ENCODE measurements at regions not wholly inside any gene's neighbourhood (a gene's known extent, or its start where the extent isn't known, plus 50 kb on each side); places are given as distances from the start of the nearest gene placed in this dataset.
"Not testable (repeated sequence)": the region's sequence is repeated elsewhere in the genome, so short reads cannot be mapped to it uniquely, and the experiment has no call there.

DNA sequence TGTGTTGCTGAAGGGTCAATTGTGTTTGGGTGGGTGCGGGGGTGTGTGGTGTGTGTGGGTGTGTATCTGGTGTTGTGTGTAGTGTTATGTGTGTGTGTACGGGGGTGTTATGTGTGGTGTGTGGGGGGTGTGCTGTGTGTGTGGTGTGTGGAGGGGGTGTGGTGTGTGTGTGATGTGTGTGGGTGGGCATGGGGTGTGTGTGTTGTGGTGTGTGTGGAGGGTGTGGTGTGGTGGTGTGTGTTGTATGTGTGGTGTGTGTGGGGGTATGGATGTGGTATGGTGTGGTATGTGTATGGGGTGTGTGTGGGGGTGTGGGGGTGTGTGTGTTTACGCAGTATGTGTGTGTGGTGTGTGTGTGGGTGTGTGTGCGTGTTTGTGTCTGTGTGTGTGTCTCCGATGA, 110.8 kb downstream of the ZNF22 start:
- ChIA-PET POLR2A (no interaction called here), CTCF (no interaction called here)

DNA sequence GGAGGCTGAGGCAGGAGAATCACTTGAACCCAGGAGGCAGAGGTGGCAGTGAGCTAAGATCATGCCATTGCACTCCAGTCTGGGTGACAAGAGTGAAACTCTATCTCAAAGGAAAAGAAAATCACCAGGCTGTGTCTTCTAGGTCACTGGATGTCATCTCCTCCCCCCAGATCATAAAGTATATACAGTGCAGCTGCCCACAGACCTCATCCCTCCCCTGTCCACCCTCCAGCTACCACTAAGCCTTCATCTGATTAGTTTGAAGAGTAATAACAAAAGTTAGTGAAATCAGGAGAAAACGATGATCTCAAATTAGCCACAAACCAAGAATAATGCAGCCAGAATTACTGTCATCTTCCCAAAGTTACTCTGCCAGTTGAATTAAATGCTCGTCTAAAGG, 117.2 kb downstream of the ZNF22 start:
- POLR2A ChIA-PET, CTCF ChIA-PET: not testable (repeated sequence)

DNA sequence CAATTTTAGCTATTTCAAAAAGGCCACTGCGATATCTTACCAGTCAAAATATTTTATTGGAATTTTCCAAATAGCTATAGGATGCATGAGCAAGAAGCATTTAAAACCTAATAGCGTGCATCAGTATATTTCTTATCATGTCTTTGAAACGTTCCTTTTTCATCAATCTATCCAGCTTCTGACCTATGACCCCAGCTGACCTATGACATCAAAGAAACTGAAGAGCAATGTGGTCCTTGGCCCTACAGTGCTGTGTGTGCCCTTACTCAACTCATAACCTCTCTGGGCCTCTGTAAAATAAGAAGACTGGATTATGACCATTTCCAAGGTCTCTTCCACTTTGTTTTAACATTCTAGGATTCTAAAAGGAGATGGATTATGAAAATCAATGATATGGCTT, 118.2 kb downstream of the ZNF22 start:
- ChIA-PET CTCF (no interaction called here), POLR2A (no interaction called here)

DNA sequence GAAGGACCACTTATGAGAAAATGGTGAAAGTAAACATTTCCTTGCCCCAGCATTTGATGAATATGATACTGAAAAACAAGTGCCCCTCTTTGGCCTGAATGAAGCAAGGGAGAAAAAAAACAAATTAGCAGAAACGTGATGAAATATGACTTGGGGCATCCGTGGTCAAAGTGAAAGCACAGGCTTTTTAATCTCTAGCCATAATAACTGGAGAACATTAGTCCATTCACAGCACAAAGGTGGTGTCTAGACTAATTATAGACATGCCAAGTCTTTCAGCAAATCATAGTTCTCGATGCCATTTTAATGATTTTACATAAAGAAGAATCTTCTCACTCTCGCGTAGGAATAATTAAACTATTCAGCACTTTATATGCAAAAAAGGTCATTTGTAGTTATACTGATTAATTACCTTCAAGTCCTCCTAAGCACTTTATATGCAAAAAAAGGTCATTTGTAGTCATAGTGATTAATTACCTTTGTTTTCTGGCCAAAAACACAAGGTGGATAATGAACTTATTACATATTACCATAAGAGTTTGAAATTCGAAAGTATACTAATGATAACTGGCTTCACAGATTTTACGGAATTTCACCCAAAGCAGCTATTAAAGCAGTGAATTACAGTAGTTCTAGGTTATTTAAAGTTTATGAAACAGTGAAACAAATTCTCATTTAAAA, 121.6 kb downstream of the ZNF22 start:
- POLR2A ChIA-PET, CTCF ChIA-PET: not testable (repeated sequence)

DNA sequence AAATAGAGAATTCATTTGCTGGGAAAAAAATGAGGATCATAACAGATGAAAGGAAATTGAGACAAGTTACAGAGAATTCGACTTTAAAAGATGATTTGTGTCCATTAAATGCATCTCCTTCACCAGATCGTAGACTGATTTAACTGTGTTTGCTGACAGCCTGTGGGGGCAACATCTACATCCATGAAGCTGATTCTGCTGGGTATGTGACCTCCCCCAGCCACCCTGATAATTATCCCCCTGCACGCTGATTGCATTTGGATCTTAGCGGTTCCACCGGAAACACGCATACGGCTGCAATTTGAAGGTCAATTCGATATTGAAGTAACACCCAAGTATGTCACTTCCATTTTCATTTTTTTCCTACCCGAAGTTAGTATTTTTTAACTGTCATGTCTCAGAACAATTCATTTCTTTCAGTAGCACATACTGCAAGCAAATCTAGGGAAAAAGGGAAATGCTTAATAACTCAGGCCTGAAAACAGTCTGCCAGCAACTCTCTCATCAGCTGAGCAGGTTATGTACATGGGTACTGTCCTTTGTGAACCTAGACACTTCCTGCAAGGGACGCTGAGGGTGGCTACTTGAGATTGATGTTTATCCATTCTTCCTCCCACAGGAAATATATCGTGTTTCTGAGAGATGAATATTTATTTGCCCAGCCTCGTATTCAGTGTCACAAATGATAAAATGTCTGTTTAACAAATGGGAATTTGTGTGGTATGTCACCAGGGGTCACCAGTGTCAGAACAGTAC, 134.9 kb downstream of the ZNF22 start:
- POLR2A ChIA-PET = no interaction called here

DNA sequence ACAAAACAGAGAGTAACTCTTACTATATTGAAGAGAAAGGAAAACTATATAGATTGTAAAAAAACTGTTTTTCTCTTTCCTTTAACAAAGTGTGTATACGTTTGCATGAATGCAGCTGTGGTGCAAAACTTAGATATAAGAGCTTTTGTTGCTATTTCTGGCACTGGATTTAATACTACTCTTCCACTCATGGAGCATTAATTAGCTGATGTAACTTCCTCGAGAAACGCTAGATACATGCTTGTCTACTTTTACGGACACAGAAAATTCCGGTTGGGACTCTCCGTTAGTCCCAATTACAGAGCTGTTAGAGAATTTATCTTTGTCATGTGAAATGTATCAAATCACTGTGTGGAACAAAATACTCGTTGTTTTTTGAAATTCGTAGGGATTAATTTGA, 135.5 kb downstream of the ZNF22 start:
- ChIA-PET CTCF (no interaction called here), POLR2A (no interaction called here)

More for the DNA sequence above, 134.9 kb downstream of the ZNF22 start:
- CTCF ChIA-PET = no interaction called here

DNA sequence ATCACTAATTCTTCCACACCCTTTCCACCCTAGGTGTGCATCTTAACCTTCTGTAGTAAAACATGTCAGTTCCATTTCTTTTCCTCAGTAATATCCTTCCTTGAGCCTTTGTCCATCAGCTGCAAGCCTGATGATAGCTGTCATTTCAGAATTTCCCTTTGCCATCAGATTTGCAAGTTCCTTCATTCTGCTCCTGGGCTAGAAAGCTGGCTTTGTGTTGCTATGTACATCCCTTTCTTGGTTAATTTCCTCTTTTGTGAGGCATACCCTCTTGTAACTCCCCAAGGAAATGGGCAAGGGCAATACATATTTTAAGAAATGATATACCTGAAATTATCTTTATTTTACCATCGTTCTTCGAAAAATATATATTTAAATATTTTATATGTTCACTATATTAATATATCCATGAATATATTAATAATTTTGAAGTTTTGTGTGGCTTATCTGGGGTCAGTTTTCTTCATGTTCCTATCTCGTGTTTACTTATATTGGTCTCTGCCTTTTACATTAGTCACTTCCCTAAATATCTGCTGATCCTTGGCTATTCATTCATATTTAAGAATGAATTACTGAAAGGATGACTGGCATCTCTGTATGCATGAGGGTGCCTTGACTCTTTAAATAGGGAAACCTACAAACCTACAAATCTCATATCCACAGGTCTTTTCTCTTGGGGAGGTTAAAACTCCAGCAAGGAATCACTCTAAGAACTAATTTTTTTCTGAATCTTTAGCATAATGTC, 143.8 kb downstream of the ZNF22 start:
- CTCF ChIA-PET = no interaction called here
- POLR2A ChIA-PET = no interaction called here

DNA sequence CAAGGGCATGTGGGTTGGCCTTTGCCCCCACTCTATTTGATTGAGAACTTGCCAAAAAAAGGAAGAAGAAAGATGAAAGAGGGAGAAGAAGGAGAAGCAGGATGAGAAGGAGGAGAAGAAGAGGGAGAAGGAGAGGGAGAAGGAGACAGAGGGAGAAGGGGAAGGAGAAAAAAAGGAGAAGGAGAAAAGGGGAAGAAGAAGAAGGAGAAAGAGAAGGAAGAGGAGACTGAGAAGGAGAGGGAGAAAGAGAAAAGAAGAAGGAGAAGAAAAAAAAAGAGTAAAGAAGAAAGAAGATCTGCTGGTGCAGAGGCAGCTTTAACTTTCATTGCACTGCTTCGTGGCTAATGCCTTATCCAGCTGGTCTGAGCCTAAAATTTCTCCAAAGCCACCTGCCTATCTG, 144.4 kb downstream of the ZNF22 start:
- POLR2A ChIA-PET, CTCF ChIA-PET: not testable (repeated sequence)

DNA sequence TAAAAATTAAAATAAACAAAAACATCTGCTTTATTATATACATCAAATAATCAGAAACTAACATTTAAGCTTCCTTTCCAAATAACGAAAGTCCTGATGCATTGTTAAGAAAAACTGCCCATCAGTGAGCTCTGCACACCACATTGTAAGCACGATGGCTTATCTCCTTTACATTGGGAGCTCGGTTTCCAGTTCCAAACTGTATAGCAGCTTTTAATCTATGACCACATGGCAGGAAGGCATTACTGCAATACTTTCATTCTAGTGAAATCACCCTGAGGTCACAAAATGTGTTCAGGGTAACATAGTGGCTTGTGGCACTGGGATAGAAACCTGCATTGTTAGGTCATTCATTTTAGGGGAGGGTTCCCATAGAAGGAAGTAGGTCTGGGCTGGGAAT, 146.3 kb downstream of the ZNF22 start:
- ChIA-PET POLR2A (no interaction called here), CTCF (no interaction called here)

DNA sequence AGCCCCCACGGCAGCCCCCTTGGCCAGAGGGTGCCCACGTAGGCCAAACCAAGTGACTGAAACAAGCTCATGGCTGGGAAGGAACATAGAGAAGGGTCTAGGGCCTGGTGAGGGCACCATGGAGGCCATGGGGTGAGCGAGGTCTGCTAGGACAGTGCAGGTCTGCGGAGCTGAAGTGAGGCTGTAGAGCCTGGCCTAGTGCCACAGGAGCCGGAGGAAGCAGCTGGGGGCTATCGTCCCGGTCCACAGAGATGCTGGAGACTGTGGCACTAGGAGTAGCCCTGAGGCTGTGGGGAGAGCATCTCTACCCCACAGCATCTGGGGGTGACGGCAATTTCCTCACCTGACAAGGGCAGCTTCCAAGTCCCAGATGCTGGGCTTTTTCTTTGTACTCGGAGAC, 150.3 kb downstream of the ZNF22 start:
- POLR2A ChIA-PET = no interaction called here
- CTCF ChIA-PET = no interaction called here

DNA sequence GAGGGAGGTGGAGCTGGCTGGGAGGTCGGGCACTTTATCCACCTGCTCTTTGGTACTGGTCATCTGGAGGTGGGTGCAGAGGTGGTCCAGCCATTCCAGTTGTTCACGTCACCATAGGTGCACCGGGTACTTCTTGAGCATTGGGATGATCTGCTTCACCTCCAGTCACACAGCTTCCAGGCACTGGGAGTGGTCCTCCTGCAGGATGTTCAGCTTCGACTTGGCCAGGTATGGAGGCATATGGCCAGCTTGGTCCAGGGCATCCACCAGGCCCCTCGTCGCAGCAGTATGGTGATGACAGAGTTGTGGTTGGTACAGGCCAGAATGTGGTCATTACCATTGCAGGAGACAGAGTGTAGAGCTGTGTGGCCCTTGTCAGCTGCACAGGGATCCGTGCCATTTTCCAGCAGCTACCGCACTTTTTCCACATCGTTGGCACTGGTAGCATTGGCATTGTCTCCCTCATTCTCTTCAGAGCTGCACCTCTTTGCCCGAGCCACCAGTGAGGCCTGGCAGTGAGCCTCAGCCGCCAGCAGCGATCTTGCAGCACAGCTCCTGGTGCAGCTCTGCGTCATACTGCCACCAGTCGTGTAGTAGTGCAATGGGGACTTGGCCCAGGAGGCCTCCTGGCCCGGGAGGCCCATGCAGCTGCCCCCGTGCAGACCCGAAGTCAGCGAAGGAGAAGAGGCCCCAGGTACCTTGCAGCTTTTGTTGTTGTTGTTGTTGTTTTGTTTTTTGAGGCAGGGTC, 150.9 kb downstream of the ZNF22 start:
- POLR2A ChIA-PET = no interaction called here

DNA sequence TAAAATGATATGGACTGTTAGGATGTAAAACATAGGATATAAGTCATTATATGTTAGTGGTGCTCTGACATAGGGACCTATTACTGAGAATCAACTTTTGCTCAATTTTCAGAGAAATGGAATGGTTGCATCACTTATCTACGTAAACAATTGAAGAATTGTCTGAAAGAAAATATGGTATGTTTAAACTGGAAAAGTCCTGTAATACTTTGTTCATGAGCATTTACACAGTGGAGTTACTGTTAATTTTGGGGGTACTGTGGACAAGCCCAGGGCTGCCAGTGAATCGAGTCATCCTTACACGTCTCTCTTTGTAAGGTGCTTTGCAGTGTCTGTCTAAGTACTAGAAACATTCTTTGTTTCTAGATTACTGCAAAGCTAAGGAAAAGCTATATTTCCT, 152.0 kb downstream of the ZNF22 start:
- ChIA-PET POLR2A (no interaction called here), CTCF (no interaction called here)

More for the DNA sequence above, 150.9 kb downstream of the ZNF22 start:
- CTCF ChIA-PET = no interaction called here

DNA sequence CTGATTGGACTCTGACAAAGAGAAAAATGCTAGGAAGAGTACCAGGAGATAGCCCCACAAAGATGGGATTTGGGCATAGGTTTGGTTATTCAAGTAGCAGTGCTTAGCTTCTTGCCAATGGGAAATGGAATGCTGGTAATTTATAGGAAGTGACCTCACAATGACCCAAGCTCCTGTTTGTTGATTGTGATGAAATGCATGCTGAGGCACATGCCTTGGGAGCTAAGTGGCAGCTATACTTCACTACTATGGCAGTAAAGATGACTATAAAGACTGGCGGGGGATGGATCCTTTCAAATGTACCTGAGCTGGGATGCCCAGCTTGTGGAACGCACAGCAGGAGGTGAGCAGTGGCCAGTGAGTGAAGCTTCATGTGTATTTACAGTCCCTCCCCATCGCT, 153.8 kb downstream of the ZNF22 start:
- ChIA-PET CTCF (no interaction called here), POLR2A (no interaction called here)

DNA sequence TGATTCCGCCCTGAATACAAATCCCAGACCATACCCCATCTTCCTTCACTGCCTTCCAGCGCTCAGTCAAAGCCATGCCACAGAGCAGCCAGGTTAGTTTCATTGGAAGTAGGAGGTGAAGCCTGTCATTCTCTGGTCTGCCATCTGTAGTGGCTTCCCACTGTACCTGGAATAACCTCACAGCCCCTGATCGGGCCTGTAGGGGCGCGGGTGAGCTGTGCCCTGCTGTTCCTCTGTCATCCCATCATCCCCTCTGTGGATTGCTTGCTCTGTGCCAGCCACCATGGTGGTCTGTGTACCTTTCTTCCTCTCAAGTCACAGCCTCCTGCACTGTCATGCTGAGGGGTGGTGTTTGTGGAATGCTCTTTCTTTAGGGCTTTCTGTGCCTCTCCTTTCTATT, 155.1 kb downstream of the ZNF22 start:
- CTCF ChIA-PET = no interaction called here

DNA sequence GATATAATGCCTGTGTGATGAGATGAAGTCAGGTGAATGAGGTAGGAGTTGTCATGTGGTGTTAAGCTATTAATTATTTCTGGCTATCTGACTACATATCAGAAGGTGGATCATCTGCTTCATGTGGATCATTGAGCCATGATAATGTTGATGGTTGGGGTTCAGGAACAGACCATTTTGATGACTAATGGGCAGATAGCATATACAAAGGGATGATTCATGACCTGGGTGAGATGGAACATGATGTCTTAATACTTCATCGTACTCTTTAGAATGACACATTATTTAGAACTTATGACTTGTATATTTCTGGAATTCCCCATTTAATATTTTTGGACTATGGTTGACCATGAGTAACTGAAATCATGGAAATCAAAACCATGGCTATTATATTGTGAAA, 155.1 kb downstream of the OR13A1 start:
- ChIA-PET POLR2A (no interaction called here), CTCF (no interaction called here)

More for the DNA sequence above, 155.1 kb downstream of the ZNF22 start:
- POLR2A ChIA-PET = no interaction called here

DNA sequence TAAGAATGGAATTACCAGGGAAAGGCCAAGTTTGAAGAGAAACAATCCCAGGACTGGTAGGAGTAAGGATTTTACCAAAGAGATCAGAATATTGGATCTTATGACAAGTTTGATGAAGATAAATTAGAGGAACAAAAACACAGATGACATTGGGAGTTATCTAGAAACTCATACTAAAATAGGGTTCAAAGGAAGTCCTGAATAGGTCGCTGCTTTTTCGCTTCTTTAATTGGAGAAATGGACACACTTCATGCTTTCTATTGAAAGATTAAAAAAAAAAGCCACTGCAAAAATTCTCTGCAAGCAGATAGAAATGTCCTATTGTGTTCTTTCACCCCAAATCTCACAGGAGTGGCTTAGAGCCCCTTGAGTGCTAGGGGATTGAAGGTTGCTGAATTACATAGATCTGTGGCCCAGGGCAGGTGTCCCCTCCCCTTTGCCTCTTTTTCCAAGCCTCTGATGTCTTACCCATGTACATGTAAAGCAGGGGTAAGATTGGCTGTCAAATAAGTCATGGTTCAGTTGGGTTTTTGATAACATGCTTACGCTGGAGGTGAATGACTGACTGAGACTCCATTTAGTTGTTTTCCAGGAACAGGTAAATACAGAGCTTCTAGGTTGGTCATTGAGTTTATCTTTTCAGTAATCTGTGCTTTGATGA, 152.0 kb downstream of the OR13A1 start:
- ChIA-PET POLR2A (no interaction called here), CTCF (no interaction called here)

DNA sequence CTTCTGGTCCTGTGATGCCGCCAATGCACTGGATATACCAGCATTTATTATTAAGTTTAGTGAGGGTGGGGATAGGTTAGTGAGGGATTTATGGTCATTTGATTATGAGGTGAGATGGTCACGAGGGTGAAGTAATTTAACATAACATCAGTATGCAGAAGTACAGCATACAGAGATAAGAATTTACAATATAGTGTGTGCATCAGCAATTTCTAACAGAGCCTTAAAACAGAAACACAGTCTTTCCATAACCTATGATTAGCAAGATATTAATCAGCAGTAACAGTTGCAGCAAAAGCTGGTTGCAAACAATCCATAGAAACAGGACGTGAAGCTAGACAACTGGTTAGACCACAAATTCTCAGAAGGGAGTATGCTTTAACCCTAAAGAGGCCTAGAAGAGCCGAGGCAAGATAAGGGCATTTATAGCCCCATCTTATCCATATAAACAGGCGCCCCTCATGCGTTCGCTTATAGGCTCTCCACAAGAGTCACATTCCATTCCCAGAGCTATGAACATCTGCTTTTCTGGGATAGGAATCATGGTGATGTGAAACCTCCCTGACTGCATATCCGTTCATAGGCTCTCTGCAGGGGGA, 139.8 kb downstream of the OR13A1 start:
- CTCF ChIA-PET, POLR2A ChIA-PET: not testable (repeated sequence)

DNA sequence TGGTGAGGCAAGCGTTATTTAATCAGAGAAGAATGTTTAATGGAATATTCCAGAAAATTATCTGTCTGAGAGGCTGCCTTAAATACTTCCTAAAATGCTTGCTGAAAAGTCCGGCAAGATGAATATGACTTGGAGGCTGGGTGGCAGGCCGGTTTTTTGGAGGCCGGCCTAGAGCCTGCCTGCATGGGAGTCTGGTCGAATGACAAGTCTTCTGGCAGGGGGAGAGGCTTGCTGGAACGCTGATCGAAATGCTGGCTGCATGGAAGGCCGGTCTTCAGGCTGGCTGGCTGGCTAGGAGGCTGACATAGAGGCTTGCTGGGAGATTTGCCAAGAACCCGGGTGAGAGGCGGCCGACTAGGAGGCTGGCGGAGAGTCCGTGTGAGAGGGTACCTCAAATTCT, 135.7 kb downstream of the OR13A1 start:
- ChIA-PET CTCF (no interaction called here), POLR2A (no interaction called here)

DNA sequence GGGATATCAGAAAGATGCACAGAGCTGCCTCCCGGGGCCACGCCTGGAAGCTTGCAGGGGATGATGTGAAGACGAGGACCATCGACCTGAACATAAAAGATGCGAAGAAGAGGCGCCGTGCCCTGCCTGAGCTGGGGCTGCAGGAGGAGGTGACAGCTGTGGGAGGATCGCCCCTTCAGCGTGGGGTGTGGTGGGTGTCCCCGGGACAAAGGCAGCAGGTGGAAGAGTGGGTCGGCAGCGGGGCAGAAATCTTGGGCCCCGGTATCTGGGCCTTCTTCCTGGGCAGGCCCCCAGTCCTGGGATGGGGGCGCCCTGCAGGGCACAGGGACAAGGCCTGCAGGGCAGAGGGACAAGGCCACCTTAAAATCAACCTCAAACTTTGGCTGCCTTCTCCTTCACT, 134.9 kb downstream of the OR13A1 start:
- CTCF ChIA-PET = no interaction called here
- POLR2A ChIA-PET = no interaction called here
